NCI-H2029 (cell line): ENCODE measurements at regions not wholly inside any gene's neighbourhood (a gene's known extent, or its start where the extent isn't known, plus 50 kb on each side); places are given as distances from the start of the nearest gene placed in this dataset.
"Not testable (repeated sequence)": the region's sequence is repeated elsewhere in the genome, so short reads cannot be mapped to it uniquely, and the experiment has no call there.

ENCODE experiments used
- DNase-seq: peaks from one replicate; lab custom pipeline; 2025; lab: John Stamatoyannopoulos, UW

DNA sequence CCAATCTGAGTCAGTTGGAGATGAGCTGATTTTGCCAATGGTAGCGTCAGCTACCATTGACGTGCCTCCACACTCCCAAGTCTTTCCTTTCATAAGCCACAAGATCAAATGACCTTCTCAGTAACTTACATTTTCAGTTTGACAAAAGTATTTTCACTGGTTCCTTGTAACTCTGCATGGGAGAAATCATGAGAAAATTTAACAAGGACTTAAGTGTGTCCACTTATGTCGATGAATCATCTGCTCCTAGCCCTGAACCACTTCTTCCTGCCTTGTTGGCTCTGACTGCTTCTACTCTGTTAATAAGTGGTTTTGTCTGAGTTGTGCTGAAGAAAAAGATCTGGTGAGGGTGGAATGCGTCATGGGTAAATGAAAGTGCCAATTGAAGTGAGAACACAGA lies 101.2 kb downstream of the NFKBIZ start:
- no peak for DNase-seq

DNA sequence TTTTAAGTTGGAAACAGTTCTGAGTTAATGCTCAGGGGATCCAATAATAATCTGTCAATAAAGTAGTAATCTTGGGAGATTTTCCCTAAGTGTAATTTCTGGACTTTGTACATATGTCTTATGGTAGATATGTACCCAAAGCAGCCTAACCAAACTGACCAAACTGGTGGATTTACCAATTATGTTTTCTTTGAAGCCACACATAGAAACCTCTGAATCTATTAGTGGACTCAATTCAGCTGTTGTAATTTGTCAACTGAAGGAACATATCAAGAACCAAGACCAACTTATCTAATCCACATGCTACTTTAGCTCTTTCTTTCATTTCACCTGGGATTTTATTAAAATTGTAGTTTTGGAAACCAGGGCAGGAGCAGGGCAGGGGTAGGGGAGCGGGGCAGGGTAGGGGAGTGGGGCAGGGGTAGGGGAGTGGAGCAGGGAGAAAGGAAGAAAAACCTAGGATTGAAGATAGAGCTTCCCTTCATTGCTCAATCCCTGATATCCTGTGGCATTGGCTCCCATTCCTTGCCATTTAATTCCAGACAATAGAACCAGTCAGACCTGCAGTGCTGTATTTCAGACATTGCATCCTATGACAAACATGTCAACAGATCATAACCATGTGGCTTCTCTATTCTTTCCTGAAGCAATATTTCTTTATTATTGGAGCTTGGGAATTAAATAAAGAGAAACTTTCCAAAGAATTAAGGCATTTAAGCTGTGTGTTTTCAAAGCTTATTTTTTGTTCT lies 101.8 kb downstream of the NFKBIZ start:
- DNase-seq = no peak

DNA sequence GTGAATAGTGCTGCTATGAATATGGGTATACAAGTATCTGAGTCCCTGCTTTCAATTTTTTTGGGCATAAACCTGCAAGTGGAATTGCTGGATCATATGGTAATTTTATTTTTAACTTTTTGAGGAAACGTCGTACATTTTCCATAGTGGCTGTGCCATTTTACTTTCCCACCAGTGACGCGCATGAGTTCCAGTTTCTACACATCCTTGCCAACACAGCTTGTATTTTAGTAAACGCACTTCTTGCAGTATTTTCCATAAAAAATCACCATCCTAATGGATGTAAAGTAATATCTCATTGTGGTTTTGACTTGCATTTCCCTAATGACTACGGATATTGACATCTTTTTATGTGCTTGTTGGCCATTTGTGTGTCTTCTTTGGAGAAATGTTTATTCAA lies 105.0 kb downstream of the NFKBIZ start:
- DNase-seq = no peak

DNA sequence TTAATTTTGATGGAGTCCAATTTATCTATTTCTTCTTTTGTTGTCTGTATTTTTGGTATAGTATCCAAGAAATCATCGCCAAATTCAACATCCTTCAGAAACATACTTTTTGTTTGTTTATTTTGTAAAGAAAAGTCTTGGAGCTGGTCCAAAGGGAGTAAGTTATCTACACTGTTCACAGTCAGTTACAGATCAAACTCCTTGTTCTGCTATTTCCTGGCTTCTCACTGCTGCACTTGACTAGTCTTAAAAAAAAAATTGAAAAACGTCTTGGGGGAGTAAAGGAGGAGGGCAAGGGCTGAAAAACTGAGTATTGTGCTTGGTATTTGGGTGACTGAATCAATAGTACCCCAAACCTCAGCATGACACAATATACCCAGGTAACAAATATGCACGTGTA lies 105.6 kb downstream of the NFKBIZ start:
- DNase-seq = no peak

DNA sequence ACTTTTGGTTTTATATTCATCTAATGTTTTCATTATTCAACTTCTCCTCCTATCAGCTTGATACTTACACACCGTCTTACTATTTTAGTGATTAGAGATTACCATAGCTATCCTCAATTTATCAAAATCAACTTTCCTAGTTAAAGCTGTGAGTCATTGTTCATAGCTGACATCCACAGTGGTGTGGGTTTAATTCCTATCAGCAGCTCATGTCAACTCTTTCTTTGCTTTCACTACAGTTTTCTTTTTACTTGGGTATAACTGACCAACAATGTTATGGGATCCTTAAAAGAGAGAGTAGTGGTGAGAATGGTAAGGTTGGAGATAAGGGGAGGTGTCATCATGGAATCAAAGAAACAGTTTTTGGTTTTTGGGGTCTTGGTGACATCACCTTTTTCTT lies 112.7 kb downstream of the NFKBIZ start:
- no peak for DNase-seq

DNA sequence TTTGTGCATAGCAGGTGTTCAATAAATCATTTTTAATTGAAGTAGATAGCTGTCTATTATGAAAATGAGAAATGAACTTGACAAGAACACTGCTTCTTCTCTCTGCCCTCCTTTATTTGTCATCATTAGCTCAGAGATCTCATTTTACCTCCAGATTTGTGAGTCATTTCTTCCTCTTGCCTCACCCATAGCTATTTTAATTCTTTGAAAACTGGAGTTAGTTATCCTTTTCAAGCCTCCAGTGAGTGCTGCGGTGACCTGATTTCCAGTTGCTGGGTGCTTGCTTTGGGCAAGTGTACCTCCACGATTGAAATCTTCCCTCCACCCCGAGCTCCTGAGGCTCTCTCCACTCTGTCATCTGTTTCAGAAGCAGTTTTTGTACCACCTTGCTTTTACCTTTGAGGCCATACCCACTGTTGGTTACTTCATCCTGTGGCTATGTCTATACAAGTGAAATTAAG lies 114.6 kb downstream of the NFKBIZ start:
- no peak for DNase-seq

DNA sequence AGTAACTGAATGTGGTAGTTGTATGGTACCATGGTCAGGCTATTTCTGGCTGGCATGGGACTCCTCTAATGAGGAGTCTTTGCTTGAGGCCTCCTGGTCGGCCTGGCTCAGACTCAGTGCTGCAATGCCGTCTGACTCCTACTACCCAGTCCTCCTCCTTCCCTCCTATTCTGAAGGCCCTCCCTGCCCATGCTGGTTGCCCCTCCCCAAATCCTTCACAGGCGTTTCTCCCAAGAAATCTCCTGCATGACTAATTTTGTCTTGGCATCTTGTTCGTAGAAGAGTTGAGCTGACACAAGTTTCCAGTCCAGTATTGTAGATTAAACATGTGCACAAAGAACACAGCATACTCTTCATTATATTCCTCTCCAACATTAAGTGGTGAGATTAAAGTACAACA lies 115.5 kb downstream of the NFKBIZ start:
- DNase-seq = no peak

DNA sequence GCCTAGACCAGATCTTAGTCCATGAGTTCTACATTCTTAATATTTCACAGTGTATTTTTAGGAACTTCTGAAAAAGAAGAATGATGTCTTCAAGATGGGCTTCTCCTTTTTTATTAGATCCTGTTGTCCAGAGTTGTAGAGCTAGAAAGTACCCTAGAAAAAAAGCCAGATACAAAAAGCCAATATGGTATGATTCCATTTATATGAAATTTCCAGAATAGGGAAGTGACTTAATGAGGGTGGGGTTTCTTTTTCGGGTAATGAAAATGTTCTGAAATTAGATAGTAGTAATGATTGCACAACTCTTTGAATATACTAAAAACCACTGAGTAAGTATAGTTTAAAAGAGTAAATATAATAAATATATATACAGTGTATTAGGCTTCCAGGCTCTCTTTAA lies 116.9 kb downstream of the NFKBIZ start:
- no peak for DNase-seq

DNA sequence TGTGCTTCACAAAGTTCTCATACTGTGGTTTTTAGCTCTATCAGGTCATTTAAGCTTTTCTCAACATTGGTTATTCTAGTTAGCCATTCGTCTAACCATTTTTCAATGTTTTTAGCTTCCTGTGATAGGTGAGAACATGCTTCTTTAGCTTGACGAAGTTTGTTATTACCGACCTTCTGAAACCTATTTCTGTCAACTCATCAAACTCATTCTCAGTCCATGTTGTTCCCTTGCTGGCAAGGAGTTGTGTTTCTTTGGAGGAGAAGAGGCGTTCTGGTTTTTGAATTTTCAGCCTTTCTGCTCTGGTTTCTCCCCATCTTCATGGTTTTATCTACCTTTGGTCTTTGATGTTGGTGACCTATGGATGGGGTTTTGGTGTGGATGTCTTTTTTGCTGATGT lies 120.9 kb downstream of the NFKBIZ start:
- no peak for DNase-seq

DNA sequence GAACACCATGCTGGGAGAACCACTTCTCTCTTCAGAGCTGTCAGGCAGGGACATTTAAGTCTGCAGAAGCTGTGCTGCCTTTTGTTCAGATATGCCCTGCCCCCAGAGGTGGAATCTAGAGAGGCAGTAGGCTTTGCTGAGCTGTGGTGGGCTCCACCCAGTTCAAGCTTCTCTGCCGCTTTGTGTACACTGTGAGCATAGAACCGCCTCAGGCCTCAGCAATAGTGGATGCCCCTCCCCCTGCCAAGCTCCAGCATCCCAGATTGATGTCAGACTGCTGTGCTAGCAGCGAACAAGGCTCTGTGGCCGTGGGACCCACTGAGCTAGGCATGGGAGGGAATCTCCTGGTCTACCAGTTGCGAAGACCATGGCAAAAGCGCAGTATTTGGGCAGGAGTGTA lies 121.6 kb downstream of the NFKBIZ start:
- DNase-seq = no peak

DNA sequence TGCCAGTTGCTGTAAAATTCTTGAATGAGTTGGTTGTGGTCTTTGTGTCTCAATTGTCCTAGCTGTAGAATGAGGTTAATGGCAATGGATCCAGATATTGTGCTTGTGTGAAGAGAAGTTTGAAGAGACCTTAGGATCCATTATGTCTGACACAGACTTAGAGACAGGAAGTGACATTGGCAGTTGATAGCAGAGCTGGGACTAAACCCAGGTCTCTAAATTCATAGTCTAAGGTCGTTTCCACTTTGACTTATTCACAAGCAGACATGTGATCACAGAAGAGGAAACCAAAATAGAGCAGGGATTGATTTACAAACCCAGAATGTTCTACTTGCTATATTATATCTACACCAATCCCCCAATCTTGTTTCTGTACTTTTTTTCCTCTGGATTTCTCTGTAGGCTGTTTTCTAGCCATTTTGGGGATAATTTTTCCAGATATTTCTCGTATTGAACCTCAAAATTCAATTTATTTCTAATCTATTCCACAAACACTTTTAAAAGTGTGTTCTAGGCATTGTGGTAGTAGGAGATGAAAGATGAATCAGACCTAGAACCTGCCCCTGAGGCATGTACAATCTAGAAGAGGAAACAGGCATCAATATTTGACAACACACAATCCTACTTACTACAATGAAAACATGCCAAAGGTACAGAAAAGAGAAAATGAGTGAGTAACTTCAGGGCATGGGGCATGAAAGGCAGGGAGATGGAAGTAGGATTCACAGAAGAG lies 123.3 kb downstream of the NFKBIZ start:
- no peak for DNase-seq

DNA sequence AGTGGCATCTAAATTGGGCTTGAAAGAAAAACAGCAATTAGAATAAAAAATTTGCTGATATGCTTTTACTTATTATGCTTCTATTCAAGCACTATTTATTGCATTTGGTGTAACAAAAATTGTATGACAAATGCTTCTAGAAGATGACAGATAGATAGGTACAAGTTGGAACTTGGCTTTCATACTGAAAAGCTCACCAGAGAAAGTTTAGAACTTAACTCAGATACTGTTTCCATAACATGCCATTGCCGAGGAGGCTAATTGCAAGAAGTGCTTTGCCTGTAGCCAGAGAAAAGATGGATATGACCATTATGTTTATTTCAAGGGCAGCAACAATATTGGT lies 123.8 kb downstream of the NFKBIZ start:
- no peak for DNase-seq

DNA sequence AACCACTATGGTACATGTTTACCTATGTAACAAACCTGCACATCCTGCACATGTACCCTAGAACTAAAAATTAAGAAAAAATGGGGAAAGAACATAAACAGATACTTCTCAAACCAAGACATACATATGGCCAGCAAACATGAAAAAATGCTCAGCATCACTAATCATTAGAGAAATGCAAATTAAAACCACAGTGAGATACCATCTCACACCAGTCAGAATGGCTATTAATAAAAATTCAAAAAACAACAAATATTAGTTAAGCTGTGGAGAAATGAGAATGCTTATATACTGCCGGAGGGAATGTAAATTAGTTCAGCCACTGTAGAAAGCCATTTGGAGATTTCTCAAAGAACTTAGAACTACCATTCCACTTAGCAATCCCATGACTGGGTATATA lies 126.1 kb downstream of the NFKBIZ start:
- DNase-seq = not testable (repeated sequence)

DNA sequence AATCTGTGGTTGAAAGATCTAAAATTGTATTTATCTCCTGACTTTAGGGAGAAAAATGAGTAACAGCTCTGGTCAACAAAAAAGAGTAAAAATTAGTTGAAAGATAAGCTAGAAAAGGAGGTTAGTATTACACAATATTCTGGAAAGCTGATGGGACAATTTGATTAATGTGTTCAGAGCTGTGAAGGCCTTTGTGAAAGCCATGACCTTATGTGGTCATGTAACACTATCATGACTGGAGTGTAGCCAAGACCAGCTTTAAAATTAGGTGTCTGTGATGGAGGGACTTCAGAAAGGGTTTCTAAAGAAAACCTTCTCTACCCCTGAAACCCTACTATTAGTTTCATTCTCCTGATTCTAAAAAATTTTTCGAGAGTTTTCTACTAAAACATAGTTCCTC lies 127.2 kb downstream of the NFKBIZ start:
- DNase-seq = no peak

DNA sequence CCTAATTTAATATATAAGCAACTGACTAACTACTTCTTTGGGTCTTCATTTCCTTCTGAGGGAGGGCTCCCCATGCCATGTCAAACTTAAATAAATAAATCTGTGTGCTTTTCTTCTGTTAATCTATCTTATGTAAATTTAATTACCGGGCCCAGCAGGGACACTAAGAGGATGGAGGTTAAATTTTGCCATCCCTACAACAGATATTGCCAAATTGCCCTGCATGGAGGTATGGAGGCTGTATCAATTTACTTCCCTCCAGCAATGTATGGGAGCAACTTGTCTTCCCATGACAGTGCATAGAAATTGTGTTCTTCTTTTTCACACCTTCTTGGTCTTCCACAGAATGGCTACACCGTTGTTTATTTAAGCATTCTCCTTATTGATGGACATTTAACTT lies 129.0 kb downstream of the NFKBIZ start:
- DNase-seq = no peak

DNA sequence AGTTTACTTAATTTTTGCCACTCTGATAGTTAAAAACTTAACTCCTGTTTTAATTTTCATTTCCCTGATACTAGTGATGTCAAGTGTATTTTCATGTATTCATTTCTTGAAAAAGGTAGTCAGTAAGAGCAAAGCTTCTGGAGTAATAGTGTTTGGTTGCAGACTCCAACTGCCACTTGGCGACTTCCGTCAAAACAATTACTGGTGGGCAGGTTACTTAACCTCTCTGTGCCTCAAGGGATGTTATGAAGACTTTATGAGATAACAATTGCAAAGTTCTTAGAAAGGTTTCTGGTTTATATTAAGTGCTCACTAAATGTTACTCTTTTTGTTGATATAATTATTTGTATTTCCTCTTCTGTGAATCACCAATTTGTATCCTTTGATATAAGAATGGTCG lies 129.7 kb downstream of the NFKBIZ start:
- no peak for DNase-seq

DNA sequence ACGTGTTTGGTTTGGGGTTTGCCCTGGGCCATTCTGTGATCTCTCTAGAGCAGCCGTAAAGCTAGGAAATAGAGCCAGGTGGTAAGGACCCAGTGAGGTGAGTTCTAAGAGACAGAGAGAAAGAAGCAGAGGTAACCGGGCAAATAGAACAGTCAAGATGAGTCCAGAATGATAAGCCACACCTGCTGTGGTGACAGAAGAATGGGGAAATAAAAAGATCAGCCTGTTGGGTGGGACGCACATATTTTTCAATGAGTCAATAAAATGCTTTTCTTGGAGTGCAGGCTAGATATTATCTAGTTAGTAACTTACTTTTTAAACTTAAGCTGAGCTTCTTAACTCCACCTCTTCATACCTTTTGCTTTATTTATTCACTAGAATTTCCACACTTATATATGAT lies 135.0 kb downstream of the NFKBIZ start:
- no peak for DNase-seq

DNA sequence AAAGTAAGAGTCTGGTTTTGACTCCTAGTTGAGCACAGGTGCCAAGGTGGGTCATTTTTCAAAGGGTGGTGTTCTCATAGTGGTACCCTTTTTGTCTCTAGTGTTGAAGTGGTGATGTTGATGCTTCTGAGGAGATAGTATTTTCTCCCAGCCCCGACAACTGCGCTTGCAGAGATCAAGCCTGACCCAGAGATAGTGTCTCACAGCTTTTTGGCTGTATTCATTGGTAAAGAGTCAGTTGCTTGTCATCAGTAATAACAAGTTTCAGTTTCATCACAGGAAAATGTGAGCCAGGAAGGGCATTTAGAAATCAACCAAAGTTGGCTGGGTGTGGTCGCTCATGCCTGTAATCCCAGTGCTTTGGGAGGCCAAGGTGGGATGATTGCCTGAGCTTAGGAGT lies 139.3 kb downstream of the NFKBIZ start:
- DNase-seq = no peak

DNA sequence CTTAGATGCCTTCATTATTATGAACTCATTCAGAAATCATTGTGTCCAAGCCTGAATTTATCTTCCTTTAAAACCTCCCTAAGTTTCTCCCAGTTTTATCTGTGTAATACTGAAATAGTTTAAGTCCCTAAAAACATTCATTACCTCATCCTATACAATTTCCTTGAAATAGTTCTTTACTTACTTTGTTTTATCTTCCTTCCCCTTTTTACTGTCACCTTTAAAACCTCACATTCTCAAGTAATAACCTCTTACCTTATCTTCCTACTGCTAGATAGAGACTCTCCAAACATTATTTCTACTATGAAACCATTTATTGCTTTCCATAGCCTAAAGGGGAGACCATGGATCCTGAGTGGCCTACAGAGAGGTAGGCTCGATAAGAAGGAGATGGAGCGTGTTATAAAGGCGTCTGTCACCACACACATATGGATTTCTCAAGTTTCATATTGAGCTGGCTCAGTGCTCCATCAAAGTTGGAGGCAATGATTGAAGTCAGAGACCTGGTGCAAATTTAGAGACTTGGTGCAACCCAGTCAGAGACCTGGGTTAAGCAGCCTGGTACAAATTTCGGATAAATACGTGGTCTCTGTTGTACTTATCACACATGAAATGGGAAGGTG lies 140.4 kb downstream of the NFKBIZ start:
- DNase-seq = no peak

DNA sequence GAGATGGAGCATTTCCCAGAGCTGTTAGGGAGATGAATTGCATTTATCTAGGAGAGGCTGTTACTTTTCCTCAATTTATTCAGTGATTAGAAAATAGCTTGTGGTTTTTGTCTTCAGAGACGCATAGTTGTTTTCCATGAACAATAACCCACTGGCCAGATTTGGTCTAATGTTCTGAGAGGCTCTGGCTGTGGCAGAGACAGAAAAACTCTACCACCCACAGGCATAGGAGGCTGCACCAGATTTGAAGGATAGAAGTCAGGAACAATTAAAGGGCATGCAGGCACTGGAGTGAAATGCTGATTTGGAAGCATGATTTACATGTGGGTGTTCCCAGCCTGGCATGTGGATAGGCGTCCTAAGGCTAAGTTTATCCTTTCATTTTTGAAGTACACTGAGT lies 143.5 kb downstream of the NFKBIZ start:
- DNase-seq = no peak

DNA sequence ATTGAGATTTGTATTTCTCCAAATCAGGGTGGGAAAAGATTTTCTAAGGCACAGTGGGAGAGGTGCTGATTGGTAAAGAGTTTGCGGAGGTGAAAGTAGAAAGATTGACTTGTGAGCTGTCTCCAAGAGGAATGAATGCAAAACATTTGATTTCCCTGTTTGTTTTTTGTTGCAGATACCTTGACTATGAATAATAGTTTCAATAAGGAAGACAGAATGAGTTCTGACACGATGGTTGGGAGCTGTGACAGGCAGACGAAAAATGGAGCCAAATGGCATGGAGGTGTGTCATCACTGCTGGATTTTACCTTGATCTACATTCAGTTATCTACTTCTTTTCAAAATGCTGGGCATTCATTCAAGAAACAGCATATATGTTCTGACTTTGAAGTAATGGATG lies 145.1 kb downstream of the NFKBIZ start:
- DNase-seq = no peak

DNA sequence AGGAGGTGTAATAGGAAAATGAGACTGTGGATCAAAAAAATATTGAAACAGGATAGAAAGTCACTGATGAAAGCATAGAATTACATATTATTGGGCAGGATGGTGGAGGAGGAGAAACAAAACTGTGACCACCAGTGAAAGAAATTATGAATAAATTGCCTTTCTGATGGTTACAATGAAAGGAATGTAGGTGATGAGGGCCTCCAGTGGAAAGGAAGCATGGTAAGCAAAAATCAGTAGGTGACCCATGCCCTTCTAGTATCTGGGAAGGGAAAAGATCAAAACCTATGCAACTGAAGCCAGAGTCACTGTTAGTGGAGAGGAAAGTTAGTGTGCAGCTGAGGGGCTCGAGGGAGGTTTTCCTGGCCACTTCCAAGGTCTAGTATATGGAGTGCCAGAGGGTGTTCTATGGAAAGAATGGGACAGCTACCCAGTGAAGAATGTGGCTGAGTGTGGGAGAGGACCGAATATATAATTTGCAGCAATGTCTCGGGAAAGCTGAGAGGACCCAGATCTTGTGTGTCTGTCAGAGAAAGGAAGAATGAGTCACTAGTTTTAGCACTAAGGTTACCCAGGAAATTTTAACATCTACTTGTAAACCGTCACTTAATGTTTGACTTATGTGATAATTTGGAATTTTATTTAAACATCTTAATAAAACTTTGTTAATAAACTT lies 146.2 kb downstream of the NFKBIZ start:
- DNase-seq = no peak

DNA sequence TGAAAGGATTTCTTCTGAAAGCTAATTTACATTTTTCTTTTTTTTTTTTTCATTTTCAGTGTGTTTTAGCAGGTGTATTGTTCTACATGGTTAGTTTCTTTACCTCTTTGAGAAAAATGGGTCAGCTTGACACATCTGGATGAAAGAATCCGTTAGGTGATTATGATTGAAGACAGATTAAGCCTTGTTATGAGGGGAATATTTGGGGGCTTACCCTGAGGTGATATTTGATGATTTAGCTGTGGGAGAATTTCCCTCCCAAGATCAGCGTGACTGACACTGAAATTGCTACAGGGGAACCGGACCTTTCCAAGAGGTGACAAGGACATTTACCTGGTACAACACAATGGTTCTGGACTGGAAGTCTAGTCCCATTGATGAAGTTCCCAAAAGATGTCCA lies 147.5 kb downstream of the NFKBIZ start:
- DNase-seq = no peak
